Stimulated activated CD4-positive, alpha-beta T cell treated with anti-CD3 and anti-CD28 coated beads, Interleukin-1b, Interleukin-23, amount 100 ng/mL, for 4 hours (primary cell): ENCODE measurements at regions not wholly inside any gene's neighbourhood (a gene's known extent, or its start where the extent isn't known, plus 50 kb on each side); places are given as distances from the start of the nearest gene placed in this dataset.
"Not testable (repeated sequence)": the region's sequence is repeated elsewhere in the genome, so short reads cannot be mapped to it uniquely, and the experiment has no call there.

Experiments used
- DNase-seq, 2 donors: peaks; one replicate each; pipeline ENCODE4 v3.0.0-alpha.2; 2020; ENCODE audit warnings: low read depth in 2 of 2

- DNase-seq = no peak
Observed at GRCh38 chr15:67918205-67918861, 78.5 kb upstream of the RNU6-1 start.

- no peak for DNase-seq
Observed at GRCh38 chr15:67920524-67921240, 80.8 kb upstream of the RNU6-1 start.

GRCh38 chr15:67922106-67922675 lies 82.3 kb upstream of the RNU6-1 start:
- no peak for DNase-seq

- no peak for DNase-seq
Observed at GRCh38 chr15:67922971-67923945, 83.4 kb upstream of the RNU6-1 start.

- no peak for DNase-seq
Observed at GRCh38 chr15:67924359-67924974, 84.6 kb upstream of the RNU6-1 start.

- DNase-seq = no peak
Observed at GRCh38 chr15:67925182-67925581, 85.3 kb upstream of the RNU6-1 start.

GRCh38 chr15:67927501-67928168 lies 87.8 kb upstream of the RNU6-1 start:
- no peak for DNase-seq

GRCh38 chr15:67928666-67929065 lies 88.8 kb upstream of the RNU6-1 start:
- no peak for DNase-seq

GRCh38 chr15:67930720-67931119 lies 90.9 kb upstream of the RNU6-1 start:
- no peak for DNase-seq

- DNase-seq = no peak
Observed at GRCh38 chr15:67931861-67932260, 92.0 kb upstream of the RNU6-1 start.

GRCh38 chr15:67934126-67934525 lies 94.3 kb upstream of the RNU6-1 start:
- not testable (repeated sequence) for DNase-seq

- no peak for DNase-seq
Observed at GRCh38 chr15:67935244-67935643, 95.4 kb upstream of the RNU6-1 start.

GRCh38 chr15:67936258-67936657 lies 96.4 kb upstream of the RNU6-1 start:
- DNase-seq = no peak

GRCh38 chr15:67937153-67937761 lies 97.4 kb upstream of the RNU6-1 start:
- DNase-seq = no peak

- DNase-seq = not testable (repeated sequence)
Observed at GRCh38 chr15:67939179-67939578, 99.3 kb upstream of the RNU6-1 start.

GRCh38 chr15:67939588-67940323 lies 99.9 kb upstream of the RNU6-1 start:
- not testable (repeated sequence) for DNase-seq

GRCh38 chr15:67940324-67940719 lies 100.5 kb upstream of the RNU6-1 start:
- DNase-seq = no peak

- DNase-seq = no peak
Observed at GRCh38 chr15:67941648-67942310, 101.9 kb upstream of the RNU6-1 start.

- DNase-seq = no peak
Observed at GRCh38 chr15:67943475-67943874, 103.6 kb upstream of the RNU6-1 start.
